DND-41 (cell line): ENCODE measurements at regions not wholly inside any gene's neighbourhood (a gene's known extent, or its start where the extent isn't known, plus 50 kb on each side); places are given as distances from the start of the nearest gene placed in this dataset.

Experiments
- EZH2 ChIP-seq: IDR thresholded peaks from 3 replicates; pipeline ENCODE4 v1.6.1; 2012; ENCODE audit warnings: borderline replicate concordance, low read depth, mild to moderate bottlenecking, moderate library complexity, low read length, inconsistent platforms; ENCODE audit not compliant: severe bottlenecking
- TF ChIP-seq, protein P1 (sequence below): IDR thresholded peaks from 2 replicates; pipeline ENCODE4 v1.5.1; 2012; ENCODE audit warnings: borderline replicate concordance, low read length, moderate library complexity, mild to moderate bottlenecking; ENCODE audit not compliant: poor library complexity, severe bottlenecking; ENCODE audit errors: extremely low read depth

GRCh38 chr12:98188650-98189077 lies 326.7 kb upstream of the TMPO start:
- TF ChIP-seq, protein P1, sequence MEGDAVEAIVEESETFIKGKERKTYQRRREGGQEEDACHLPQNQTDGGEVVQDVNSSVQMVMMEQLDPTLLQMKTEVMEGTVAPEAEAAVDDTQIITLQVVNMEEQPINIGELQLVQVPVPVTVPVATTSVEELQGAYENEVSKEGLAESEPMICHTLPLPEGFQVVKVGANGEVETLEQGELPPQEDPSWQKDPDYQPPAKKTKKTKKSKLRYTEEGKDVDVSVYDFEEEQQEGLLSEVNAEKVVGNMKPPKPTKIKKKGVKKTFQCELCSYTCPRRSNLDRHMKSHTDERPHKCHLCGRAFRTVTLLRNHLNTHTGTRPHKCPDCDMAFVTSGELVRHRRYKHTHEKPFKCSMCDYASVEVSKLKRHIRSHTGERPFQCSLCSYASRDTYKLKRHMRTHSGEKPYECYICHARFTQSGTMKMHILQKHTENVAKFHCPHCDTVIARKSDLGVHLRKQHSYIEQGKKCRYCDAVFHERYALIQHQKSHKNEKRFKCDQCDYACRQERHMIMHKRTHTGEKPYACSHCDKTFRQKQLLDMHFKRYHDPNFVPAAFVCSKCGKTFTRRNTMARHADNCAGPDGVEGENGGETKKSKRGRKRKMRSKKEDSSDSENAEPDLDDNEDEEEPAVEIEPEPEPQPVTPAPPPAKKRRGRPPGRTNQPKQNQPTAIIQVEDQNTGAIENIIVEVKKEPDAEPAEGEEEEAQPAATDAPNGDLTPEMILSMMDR, result no peak
- no peak for TF ChIP-seq EZH2
